A673 (cell line): ENCODE measurements at regions not wholly inside any gene's neighbourhood (a gene's known extent, or its start where the extent isn't known, plus 50 kb on each side); places are given as distances from the start of the nearest gene placed in this dataset.
A peak's percentile ranks its signal among the peaks of the same experiment; 100 is the strongest.
"Not testable (repeated sequence)": the region's sequence is repeated elsewhere in the genome, so short reads cannot be mapped to it uniquely, and the experiment has no call there.

ENCODE experiments used
- BruUV-seq: library from RNA; stranded (reverse); fragments of 400-500 nt; replicated peaks from 2 replicates; lab custom pipeline; 2021; lab: Mats Ljungman, UMichigan
- CTCF ChIA-PET: fragments of 300-600 bp; sonication (Branson Sonifier 250); formaldehyde crosslinking; loops from one replicate; lab custom pipeline; 2022; ENCODE audit warnings: antibody characterized with exemption; lab: Charles Lee
- POLR2A ChIA-PET: fragments of 300-600 bp; sonication (Branson Sonifier 250); formaldehyde crosslinking; loops from one replicate; lab custom pipeline; 2022; ENCODE audit warnings: antibody characterized with exemption; ENCODE audit not compliant: low non-redundant PET; lab: Charles Lee
- DNase-seq: peaks from one replicate; pipeline ENCODE4 v3.0.0-alpha.2; 2015; ENCODE audit warnings: low spot score
- H3K27ac ChIP-seq: fragments of 200-600 bp; sonication (generic); 2 replicates; pipeline ENCODE4 v1.5.1; 2016; ENCODE audit warnings: mixed run types, low read depth, mild to moderate bottlenecking, mixed read lengths, antibody characterized with exemption, low read length; ENCODE audit not compliant: poor library complexity, severe bottlenecking
- H3K27me3 ChIP-seq: fragments of 200-600 bp; sonication (generic); replicated peaks from 2 replicates; pipeline ENCODE4 v1.6.1; 2017; ENCODE audit warnings: mixed run types, low read depth, mild to moderate bottlenecking, mixed read lengths, antibody characterized with exemption, low read length; ENCODE audit not compliant: insufficient read depth, poor library complexity
- H3K36me3 ChIP-seq: fragments of 200-600 bp; sonication (generic); 2 replicates; pipeline ENCODE4 v1.6.1; 2016; ENCODE audit warnings: mixed run types, mild to moderate bottlenecking, mixed read lengths, antibody characterized with exemption, low read length; ENCODE audit not compliant: insufficient read depth, poor library complexity, severe bottlenecking
- H3K4me1 ChIP-seq: fragments of 200-600 bp; sonication (generic); 2 replicates; pipeline ENCODE4 v1.6.1; 2017; ENCODE audit warnings: mixed run types, mild to moderate bottlenecking, mixed read lengths, antibody characterized with exemption, low read length; ENCODE audit not compliant: insufficient read depth, poor library complexity, severe bottlenecking
- H3K4me3 ChIP-seq: fragments of 200-600 bp; sonication (generic); 2 replicates; pipeline ENCODE4 v1.5.1; 2016; ENCODE audit warnings: low read depth, mixed run types, mild to moderate bottlenecking, mixed read lengths, low read length; ENCODE audit not compliant: poor library complexity, severe bottlenecking
- H3K9me3 ChIP-seq: fragments of 200-600 bp; sonication (generic); 2 replicates; pipeline ENCODE4 v1.6.1; 2016; ENCODE audit warnings: mixed run types, low read depth, mild to moderate bottlenecking, mixed read lengths, antibody characterized with exemption, low read length; ENCODE audit not compliant: poor library complexity, severe bottlenecking
- EZH2 ChIP-seq: fragments of 200-600 bp; sonication (generic); IDR thresholded peaks from 2 replicates; pipeline ENCODE4 v1.6.1; 2017; ENCODE audit warnings: borderline replicate concordance, low read depth, mild to moderate bottlenecking, mixed read lengths, antibody characterized with exemption, low read length; ENCODE audit not compliant: poor library complexity, severe bottlenecking
- intact Hi-C: fragments of 100-400 bp; cut with micrococcal nuclease; formaldehyde crosslinking; loops from one replicate; pipeline ENCODE4 v1.10.0; 2022; ENCODE audit not compliant: unreplicated experiment
- TF ChIP-seq, protein P1 (sequence below): fragments of 300-800, 200-600 bp; sonication (generic); conservative IDR thresholded peaks from 2 replicates; pipeline ENCODE4 v1.5.1; 2017; ENCODE audit warnings: low read depth, mild to moderate bottlenecking, antibody characterized with exemption, low read length, moderate library complexity, mixed read lengths

DNA sequence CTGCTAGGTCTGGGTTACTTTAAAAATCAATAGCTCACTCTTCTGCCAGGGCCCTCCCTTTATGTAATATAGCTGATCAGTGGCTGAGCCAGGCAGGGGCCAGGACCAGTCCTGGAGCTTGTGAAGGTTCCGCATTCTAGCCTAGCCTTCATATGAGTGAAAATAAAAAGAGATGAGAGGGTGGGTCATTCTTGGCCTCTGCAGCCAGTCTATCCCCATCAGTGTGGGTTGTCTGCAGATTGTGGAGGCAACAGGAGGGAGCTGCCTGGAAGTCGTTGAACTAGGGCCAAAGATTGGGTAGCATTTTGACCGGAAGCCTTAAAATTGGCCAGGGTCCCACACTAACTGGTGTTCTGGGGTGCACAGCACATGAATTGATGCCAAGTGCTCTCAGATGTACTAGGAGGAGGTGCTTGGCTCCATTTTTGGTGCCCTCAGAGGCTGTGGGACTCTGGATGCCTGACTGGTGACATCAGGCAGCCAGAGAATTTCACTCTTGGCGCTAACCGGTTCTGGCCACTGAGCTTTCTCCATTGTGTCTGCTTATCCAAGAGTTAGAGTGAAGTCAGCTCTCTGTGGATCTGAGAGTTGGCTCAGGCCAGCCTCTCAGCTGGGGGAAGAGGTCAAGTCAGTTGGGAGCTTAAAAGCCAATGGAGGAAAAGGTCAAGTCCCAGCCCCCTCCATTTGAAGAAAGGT is 66.5 kb upstream of the IKBKE start:
- CTCF ChIA-PET, H3K36me3 ChIP-seq, H3K27ac ChIP-seq, BruUV-seq, DNase-seq, H3K27me3 ChIP-seq, H3K4me1 ChIP-seq, POLR2A ChIA-PET, intact Hi-C loops, H3K4me3 ChIP-seq, H3K9me3 ChIP-seq: not testable (repeated sequence)

- H3K9me3 ChIP-seq, CTCF ChIA-PET, intact Hi-C loops, BruUV-seq, POLR2A ChIA-PET, H3K27ac ChIP-seq, H3K4me1 ChIP-seq, H3K27me3 ChIP-seq, H3K36me3 ChIP-seq, DNase-seq, H3K4me3 ChIP-seq: not testable (repeated sequence)
These were observed 65.8 kb upstream of the IKBKE start for GRCh38 chr1:206404309-206405027.

- H3K27ac ChIP-seq, POLR2A ChIA-PET, H3K27me3 ChIP-seq, H3K36me3 ChIP-seq, BruUV-seq, DNase-seq, H3K9me3 ChIP-seq, H3K4me3 ChIP-seq, intact Hi-C loops, H3K4me1 ChIP-seq, CTCF ChIA-PET: not testable (repeated sequence)
These were observed 65.0 kb upstream of the IKBKE start for GRCh38 chr1:206405282-206405681.

DNA sequence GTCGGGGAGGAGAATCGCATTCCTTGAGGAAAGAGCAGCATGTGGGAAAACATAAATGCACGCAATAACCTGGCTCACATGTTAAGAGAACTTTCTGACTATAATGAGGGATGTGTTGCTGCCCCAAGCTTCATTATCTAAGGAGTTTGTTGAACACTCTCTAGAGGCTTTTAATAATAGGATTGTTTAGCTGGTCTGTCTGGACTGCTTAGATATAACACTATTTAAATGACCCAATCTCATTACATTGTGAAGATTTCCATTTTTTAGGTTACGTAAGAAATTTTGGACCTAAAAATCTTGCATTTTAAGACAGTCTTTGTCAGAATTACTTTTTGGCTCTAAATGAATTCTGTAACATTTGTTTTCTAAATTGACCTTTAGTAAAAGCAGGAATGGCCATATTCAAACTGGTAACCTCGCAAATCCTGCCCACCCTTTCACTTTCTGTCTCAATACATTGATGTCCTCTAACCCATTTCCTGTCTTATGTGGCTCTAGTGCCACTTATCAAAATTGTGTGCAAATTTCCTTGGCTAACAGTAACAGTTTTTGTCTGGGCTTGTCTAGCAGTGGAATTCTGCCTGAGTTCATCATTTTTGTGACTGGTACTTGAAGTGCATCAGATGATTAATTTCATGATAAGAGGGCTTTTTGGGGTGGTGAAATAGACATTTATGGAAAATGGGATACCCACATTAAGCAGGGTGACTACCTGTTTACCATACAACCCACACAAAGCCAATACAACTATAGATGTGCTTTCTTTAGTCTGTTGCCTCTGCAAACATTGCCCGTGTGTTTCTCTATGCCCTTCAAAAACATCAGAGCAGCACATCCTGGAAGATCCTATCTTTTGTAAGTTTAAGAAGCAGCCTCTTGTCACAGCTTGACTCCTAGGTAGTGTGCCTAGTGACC is 61.6 kb upstream of the IKBKE start:
- BruUV-seq, H3K27me3 ChIP-seq, DNase-seq, H3K27ac ChIP-seq, H3K4me3 ChIP-seq, CTCF ChIA-PET, POLR2A ChIA-PET, intact Hi-C loops, H3K36me3 ChIP-seq, H3K9me3 ChIP-seq: not testable (repeated sequence)
- H3K4me1 ChIP-seq = peaks cover 16% of the 10 kb centered on the region

DNA sequence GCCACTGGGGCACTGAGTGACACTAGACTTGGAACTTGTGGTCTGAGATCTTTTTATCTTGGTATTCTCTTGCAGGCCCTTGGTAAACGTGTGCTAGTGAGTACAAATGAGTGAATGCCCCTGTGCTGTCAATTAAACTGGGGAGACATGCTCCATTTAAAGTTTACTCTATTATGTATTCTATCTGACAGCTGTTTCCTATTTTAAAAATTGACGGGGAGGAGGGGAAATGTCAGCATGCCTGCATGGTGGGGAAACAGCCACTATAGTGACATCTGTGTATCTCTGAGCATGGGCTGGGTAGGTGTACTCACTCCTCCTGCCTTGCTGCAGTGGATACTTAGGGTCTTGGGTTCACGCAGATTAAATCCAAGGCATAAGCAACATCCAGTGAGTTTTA is 59.0 kb upstream of the IKBKE start:
- no peak for TF ChIP-seq EZH2
- TF ChIP-seq, protein P1, sequence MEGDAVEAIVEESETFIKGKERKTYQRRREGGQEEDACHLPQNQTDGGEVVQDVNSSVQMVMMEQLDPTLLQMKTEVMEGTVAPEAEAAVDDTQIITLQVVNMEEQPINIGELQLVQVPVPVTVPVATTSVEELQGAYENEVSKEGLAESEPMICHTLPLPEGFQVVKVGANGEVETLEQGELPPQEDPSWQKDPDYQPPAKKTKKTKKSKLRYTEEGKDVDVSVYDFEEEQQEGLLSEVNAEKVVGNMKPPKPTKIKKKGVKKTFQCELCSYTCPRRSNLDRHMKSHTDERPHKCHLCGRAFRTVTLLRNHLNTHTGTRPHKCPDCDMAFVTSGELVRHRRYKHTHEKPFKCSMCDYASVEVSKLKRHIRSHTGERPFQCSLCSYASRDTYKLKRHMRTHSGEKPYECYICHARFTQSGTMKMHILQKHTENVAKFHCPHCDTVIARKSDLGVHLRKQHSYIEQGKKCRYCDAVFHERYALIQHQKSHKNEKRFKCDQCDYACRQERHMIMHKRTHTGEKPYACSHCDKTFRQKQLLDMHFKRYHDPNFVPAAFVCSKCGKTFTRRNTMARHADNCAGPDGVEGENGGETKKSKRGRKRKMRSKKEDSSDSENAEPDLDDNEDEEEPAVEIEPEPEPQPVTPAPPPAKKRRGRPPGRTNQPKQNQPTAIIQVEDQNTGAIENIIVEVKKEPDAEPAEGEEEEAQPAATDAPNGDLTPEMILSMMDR = no peak
- peak; percentile 77 for DNase-seq
- BruUV-seq = no TSS peak
- no peaks in the 10 kb centered on the region for H3K27me3 ChIP-seq
- CTCF ChIA-PET = no interaction called here
- intact Hi-C loops = no loop called here
- H3K4me3 ChIP-seq = no peak overlapping the region
- H3K4me1 ChIP-seq = peaks cover 16% of the 10 kb centered on the region
- no peaks in the 10 kb centered on the region for H3K9me3 ChIP-seq
- no peak overlapping the region for H3K27ac ChIP-seq
- POLR2A ChIA-PET = no interaction called here
- H3K36me3 ChIP-seq = no peaks in the 10 kb centered on the region
